ENCODE measurements at regions not wholly inside any gene's neighbourhood (a gene's known extent, or its start where the extent isn't known, plus 50 kb on each side); places are given as distances from the start of the nearest gene placed in this dataset.

- DNase-seq: no peak
Measured at GRCh38 chr2:11040992-11041391, 114.3 kb upstream of the SLC66A3 start.

- no peak for DNase-seq
Measured at GRCh38 chr2:11042841-11043240, 112.4 kb upstream of the SLC66A3 start.

DNA sequence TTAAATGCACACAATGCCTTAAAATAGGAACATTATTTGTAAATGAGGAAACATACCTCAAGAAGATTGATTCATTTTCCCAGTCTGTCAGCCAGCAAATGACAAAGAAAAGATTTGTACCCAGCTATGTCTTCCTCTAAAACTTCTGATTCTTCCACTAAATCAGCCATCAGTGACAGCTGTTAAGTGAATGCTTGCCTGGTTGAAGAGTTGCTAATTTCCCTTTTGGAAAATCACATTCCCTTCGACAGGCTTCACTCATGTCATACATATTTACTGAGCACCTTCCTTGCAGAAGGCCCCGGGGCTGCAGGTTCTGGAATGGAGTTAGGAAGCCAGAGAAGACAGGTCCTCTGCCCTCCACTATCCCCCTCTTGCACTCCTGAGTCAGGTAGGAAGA is 112.0 kb upstream of the SLC66A3 start:
- no peak for DNase-seq

- DNase-seq: no peak
Measured at GRCh38 chr2:11044201-11044600, 111.1 kb upstream of the SLC66A3 start.

DNA sequence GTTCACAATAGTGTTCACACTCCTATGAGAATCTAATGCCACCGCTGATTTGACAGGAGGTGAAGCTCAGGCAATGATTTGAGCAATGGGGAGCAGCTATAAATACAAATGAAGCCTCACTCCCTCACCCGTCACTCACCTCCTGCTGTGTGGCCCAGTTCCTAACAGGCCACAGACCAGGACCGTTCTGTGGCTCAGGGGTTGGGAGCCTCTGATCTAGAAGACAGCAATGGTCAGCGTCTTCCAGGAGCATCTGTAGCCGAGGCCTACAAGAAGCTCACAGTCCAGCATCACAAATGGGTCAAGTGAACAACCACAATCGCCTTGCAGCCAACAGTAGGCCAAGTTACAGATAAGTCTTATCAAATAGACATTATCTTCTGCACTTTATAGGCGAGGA is 110.0 kb upstream of the SLC66A3 start:
- DNase-seq: no peak

GRCh38 chr2:11048335-11049008 is 106.8 kb upstream of the SLC66A3 start:
- DNase-seq: no peak

DNA sequence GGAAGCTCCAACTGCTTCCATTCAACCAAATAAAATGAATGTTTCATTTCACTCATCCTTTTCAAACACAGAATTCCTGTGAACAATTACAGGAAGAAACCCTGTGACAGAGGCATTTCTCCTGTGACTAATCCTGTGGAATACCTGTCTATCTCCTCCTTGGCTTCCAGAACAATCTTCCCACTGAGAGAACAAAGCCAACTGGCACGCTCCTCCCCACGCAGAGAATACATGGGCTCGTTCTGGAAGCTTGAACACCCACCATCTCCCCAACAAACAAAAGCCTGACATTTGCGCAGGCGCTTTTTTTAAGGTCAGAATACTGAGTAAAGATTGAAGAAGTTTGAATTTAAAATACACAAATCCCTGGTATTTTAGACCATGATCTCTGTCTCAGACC is 104.7 kb upstream of the SLC66A3 start:
- peak in 2 of 58 donors; percentile 8 to 41 for DNase-seq

- no peak for DNase-seq
Measured at GRCh38 chr2:11051280-11051679, 104.0 kb upstream of the SLC66A3 start.

GRCh38 chr2:11053546-11053945 is 101.7 kb upstream of the SLC66A3 start:
- no peak for DNase-seq

DNA sequence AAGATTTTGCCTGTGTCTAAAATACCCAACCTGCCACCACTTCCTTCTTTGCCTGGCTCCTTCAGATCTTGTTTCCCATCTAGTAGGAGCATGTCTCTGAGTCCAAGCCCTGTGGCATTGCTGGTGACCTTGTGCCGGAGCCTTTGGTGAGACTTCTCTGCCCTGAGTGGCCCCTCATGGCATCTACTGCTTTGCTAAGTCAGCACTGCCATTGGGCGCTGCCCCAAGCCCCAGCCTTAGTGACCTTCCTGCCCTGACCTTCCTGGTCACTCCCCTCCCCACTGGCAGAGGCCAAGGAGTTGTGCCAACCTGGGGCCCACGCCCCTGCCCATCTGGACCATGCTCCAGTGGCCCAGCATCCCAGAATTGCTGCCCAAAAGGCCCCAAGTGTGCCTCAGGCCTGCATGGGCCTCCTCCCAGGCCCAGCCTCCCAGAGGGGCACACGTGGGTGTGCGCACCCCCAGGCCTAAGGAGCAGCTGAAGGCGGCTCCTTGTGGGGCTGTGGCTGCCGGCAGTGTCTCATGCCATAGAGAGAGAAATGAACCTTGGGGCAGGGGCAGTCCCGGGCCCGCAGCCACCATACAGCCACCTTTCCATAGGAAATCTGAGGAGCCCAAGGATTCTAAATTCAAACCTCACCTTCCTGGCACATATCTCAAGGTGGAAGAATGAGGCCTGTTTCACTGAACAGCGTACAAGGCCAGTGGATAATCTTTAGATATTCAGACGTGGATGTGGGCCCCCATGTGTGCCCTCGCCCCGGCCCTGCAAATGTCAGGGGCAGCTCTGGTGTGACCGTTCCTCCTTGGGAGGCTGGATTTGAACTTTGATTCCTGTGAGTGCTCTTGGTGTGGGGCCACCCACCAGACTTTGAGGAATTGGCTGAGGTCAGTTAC is 100.2 kb upstream of the SLC66A3 start:
- DNase-seq: no peak

DNA sequence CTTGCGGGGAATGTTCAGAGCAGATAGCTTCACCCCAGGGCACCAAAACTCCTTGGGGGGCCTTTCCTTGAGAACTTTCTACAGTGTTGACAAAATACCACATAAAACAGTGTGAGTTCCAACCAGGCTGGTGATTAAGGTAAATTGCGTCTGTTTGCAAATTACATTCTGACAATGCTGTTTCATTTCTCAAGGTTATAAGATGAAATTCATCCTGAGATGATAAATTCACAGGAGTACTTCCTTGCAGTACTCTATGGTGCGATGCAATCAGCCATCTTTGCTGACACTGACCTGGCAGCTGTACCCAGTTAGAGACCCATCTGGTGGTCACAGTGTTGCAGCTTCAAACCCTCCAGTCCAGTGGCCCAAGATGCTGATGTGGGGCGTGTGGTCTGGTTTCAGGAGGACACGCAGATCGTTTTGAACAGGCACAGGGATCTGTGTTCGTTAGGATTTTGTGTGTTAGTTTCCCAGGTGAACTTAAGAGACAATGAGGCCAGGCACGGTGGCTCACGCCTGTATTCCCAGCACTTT is 99.5 kb upstream of the SLC66A3 start:
- DNase-seq: no peak

GRCh38 chr2:11056614-11057013 is 98.7 kb upstream of the SLC66A3 start:
- peak in 2 of 58 donors; percentile 2 to 20 for DNase-seq

GRCh38 chr2:11057031-11057430 is 98.2 kb upstream of the SLC66A3 start:
- no peak for DNase-seq

GRCh38 chr2:11058129-11058528 is 97.1 kb upstream of the SLC66A3 start:
- DNase-seq: no peak

DNA sequence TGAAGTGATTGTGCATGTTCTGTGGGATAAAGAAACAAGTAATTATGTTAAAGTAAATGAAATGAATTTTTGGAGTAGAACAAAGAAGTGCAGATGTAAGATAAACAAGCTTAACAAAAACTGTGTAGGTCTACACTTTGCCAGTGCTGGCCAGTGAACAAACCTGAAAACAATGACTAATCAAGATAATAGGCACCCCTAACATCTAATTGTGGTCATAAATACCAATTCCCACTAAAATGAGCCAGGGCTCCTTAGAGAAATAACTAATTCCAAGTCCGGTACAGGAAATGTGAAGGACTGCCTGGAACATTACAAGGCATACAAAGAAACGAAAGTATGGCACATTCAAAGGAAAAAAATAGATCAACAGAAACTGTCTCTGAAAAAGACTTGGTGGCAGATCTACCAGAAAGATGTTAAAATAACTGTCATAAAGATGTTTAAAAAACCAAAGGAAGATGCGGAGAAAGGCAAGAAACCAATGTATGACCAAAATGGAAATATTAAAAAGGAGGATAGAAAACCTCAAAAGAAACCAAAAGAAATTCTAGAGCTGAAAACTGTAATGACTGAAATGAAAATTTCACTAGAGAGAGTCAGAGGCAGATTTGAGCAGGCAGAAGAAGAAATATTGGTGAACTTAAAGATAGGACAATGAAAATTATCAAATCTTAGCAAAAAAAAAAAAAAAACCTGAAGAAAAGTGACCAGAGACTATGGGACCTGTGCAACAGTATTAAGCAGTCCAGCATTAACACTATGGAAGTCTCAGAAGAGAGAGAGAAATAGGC is 94.7 kb upstream of the SLC66A3 start:
- no peak for DNase-seq

- DNase-seq: no peak
Measured at GRCh38 chr2:11065833-11066485, 89.3 kb upstream of the SLC66A3 start.

DNA sequence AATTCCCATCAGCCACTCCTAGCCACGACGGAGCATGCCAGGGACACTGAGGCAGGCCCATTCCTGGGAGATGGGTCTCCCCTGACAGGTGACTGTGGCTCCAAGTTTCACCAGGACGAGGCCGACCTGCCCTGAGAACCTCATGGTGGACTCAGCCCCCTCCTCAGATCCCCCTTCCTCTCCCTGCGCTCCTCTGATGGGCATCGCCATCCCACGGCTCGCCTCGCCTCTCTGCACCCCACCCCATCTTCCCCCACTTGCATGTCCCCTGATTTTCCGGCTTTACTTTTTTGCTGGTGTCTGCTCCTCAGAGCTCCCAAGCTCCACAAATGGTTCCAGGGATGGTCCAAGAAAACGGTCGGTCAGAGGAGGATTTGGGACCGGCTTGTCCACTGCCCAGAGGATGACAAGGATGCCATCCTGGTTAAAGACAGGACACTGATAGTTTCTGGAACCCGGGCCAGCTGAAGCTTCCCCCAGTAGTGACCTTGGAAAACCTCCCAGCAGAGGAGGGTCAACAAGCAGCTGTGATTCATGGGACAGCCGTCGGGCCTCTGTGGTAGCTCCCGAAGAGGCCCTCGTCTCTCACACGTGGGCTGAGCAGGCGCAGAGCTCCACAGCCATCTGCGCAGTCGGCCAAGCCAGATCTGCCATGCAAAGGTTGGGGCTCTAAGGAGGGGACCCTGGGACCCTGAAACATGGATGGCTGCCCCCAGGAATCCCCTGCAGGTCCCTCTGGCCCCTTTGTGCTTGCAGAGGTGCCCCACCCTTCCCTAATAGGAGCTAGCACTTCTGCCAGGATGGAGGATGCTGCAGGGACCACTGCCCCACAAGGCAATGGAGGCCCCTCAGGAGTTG is 87.8 kb upstream of the SLC66A3 start:
- DNase-seq: no peak

DNA sequence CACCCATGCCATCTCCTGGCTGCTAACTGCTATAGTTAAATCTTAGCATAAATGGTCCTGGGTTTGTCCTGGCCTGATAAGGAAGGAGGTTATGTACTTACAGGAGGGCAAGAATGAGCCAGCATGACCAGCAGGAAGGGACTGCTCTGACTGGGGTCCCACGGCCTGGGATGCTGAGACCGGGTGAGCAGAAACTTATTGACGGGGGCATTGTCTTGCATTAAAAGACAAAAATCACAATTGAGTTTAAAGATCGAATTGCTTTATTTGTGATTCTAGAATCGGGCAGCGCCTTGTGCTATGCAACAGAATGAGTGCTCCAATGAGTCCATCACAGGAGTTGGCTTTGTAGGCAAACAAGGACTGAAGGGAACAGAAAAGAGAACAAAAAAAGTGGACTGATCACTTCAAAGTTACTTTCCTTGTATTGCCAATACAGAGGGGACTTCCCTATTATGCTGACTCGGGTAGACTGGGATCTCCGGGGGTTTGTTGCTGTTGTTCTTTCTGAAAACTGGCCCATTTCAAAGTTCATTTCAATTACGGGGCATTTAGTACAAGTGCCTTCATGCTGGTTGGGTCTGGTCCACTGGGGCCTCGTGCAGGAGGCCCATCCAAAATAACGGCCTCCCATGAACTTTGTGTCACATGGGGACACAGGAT is 87.1 kb upstream of the SLC66A3 start:
- no peak for DNase-seq

DNA sequence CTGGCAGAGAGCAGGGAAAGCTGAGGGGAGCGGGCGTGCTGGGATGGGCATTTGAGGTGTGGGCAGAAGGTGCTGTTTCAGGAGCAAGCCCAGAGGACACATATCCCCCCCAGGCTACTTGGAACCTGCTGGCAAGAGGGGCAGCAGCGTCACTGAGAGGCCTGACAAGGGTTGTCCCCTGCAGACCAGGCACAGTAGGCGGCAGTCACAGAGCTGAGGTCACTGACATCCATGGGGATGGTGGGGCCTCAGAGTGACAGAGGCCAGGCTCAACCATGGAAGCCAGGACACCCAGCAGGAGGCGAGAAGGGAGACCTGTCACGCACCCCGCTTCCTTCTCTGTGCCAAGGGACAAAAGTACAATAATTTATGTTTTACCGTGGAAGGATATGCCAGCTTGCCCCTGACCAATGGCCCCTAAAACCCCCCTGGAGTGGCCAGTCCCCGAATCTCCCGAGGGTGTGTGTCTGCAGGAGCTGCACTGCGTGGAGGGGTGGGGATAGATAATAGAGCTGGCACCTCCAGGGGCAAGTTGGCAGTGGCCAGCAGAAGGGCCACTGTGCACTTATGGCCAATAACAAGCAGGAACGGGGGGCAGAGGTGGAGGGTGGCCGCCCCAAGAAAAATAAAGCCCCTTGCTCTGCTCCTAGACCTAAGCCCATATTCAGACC is 86.3 kb upstream of the SLC66A3 start:
- no peak for DNase-seq

Data from anterior cingulate cortex (tissue), 58 donors.